Astrocyte (in vitro differentiated cells and primary cell): ENCODE measurements at regions not wholly inside any gene's neighbourhood (a gene's known extent, or its start where the extent isn't known, plus 50 kb on each side); places are given as distances from the start of the nearest gene placed in this dataset.

Experiments used
- EZH2 ChIP-seq: IDR thresholded peaks from 2 replicates; pipeline ENCODE4 v1.6.1; 2012; ENCODE audit warnings: mild to moderate bottlenecking, low read length, inconsistent platforms; ENCODE audit not compliant: insufficient read depth
- TF ChIP-seq, protein P1 (sequence below): IDR thresholded peaks from 2 replicates; pipeline ENCODE4 v1.5.1; 2011; ENCODE audit warnings: low read depth, mild to moderate bottlenecking, inconsistent platforms, low read length, moderate library complexity; ENCODE audit not compliant: insufficient read depth

DNA sequence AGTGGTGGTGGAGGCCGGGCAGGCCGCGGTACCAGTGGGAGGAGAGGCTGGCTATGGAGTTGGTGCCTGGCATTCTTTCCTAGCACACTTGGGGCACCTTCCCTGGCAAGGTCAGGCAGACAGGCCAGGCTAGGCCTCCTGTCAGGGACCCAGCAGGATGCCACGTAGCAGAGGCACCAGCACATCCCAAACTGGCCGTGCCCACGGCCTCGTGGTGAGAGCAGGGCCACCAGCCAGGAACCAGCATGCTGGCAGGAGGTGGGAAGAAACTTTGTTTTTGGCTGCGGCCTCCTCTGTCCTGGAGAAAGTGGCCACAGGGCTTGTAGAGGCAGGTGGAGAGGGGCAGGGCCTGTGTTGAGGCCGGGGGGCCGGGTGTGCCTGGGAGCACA, 57.6 kb upstream of the CBFA2T3 start:
- TF ChIP-seq, protein P1, sequence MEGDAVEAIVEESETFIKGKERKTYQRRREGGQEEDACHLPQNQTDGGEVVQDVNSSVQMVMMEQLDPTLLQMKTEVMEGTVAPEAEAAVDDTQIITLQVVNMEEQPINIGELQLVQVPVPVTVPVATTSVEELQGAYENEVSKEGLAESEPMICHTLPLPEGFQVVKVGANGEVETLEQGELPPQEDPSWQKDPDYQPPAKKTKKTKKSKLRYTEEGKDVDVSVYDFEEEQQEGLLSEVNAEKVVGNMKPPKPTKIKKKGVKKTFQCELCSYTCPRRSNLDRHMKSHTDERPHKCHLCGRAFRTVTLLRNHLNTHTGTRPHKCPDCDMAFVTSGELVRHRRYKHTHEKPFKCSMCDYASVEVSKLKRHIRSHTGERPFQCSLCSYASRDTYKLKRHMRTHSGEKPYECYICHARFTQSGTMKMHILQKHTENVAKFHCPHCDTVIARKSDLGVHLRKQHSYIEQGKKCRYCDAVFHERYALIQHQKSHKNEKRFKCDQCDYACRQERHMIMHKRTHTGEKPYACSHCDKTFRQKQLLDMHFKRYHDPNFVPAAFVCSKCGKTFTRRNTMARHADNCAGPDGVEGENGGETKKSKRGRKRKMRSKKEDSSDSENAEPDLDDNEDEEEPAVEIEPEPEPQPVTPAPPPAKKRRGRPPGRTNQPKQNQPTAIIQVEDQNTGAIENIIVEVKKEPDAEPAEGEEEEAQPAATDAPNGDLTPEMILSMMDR, result no peak
- TF ChIP-seq EZH2, result no peak
